SKM-1 treated with dmso at 0.1 percent for 144 hours (cell line): ENCODE measurements at regions not wholly inside any gene's neighbourhood (a gene's known extent, or its start where the extent isn't known, plus 50 kb on each side); places are given as distances from the start of the nearest gene placed in this dataset.

Experiments
- DNase-seq: peaks from one replicate; lab custom pipeline; 2025; ENCODE audit not compliant: unreplicated experiment; lab: John Stamatoyannopoulos, UW

GRCh38 chr5:36355516-36355915, 53.8 kb upstream of the RANBP3L start:
- no peak for DNase-seq

- no peak for DNase-seq
Measured at GRCh38 chr5:36356915-36357314, 55.2 kb upstream of the RANBP3L start.

- no peak for DNase-seq
Measured at GRCh38 chr5:36357391-36357975, 55.8 kb upstream of the RANBP3L start.

GRCh38 chr5:36359267-36359666, 57.6 kb upstream of the RANBP3L start:
- DNase-seq = no peak

- no peak for DNase-seq
Measured at GRCh38 chr5:36360307-36360706, 58.6 kb upstream of the RANBP3L start.

GRCh38 chr5:36363101-36363500, 61.4 kb upstream of the RANBP3L start:
- DNase-seq = no peak

- DNase-seq = no peak
Measured at GRCh38 chr5:36363744-36364143, 62.0 kb upstream of the RANBP3L start.

GRCh38 chr5:36364473-36364872, 62.8 kb upstream of the RANBP3L start:
- DNase-seq = no peak

- DNase-seq = no peak
Measured at GRCh38 chr5:36365896-36366295, 64.2 kb upstream of the RANBP3L start.

- DNase-seq = no peak
Measured at GRCh38 chr5:36366883-36367282, 65.2 kb upstream of the RANBP3L start.

- no peak for DNase-seq
Measured at GRCh38 chr5:36367524-36367923, 65.8 kb upstream of the RANBP3L start.

- DNase-seq = no peak
Measured at GRCh38 chr5:36369219-36369690, 67.6 kb upstream of the RANBP3L start.

- no peak for DNase-seq
Measured at GRCh38 chr5:36370073-36370472, 68.4 kb upstream of the RANBP3L start.

- no peak for DNase-seq
Measured at GRCh38 chr5:36371366-36371765, 69.7 kb upstream of the RANBP3L start.

- DNase-seq = peak; percentile 94
Measured at GRCh38 chr5:36373527-36374086, 71.9 kb upstream of the RANBP3L start.

GRCh38 chr5:36374266-36374862, 72.7 kb upstream of the RANBP3L start:
- no peak for DNase-seq

GRCh38 chr5:36377192-36377591, 75.5 kb upstream of the RANBP3L start:
- DNase-seq = no peak

- no peak for DNase-seq
Measured at GRCh38 chr5:36378551-36378950, 76.8 kb upstream of the RANBP3L start.

- no peak for DNase-seq
Measured at GRCh38 chr5:36382890-36383289, 81.2 kb upstream of the RANBP3L start.

GRCh38 chr5:36383942-36384341, 82.2 kb upstream of the RANBP3L start:
- no peak for DNase-seq

GRCh38 chr5:36384845-36385244, 83.1 kb upstream of the RANBP3L start:
- no peak for DNase-seq

GRCh38 chr5:36385495-36385894, 83.8 kb upstream of the RANBP3L start:
- DNase-seq = no peak

- no peak for DNase-seq
Measured at GRCh38 chr5:36388288-36388687, 86.6 kb upstream of the RANBP3L start.
